Cardiac fibroblast (primary cell): ENCODE measurements at regions not wholly inside any gene's neighbourhood (a gene's known extent, or its start where the extent isn't known, plus 50 kb on each side); places are given as distances from the start of the nearest gene placed in this dataset.

Experiments
- DNase-seq, 2 donors: peaks; one replicate each; pipeline versions ENCODE4 v3.0.0 to v3.0.0-alpha.2; 2010; ENCODE audit warnings: low read depth in 2 of 2
- H3K4me3 ChIP-seq, 2 donors: replicated peaks in 1 of 2; 1 replicate in 1 of 2; 2 replicates in 1 of 2; pipeline ENCODE4 v1.5.1; 2011; ENCODE audit warnings: low read depth in 2 of 2, low read length in 2 of 2, mild to moderate bottlenecking in 2 of 2, moderate library complexity in 1 of 2
- CTCF ChIP-seq: IDR thresholded peaks from one replicate; pipeline ENCODE4 v1.5.1; 2011; ENCODE audit warnings: low read depth, mild to moderate bottlenecking, low read length, inconsistent platforms

GRCh38 chr3:18122264-18122663 lies 302.9 kb downstream of the SATB1 start:
- TF ChIP-seq CTCF, result no peak
- H3K4me3 ChIP-seq, result no peak overlapping the region
- no peak for DNase-seq

DNA sequence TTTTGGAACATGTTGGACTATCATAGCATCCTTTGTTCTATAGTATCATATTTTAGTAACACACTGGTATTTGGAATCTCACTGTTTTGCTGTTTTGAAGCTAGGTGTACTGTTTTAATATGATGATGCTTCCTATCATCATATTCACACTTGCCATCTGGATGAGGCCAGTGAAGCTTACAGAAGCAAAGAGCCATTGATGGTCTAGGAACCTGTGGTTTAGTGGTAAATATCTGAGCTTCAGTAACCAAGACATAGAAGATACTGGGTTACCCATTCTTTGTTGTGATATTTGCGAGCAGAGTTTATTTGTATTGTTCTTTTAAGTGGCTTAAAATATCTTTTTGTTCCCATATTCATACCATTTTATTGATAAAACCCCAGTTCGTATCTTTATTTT lies 304.1 kb downstream of the SATB1 start:
- no peak for TF ChIP-seq CTCF
- no peak overlapping the region for H3K4me3 ChIP-seq
- no peak for DNase-seq

- no peak overlapping the region for H3K4me3 ChIP-seq
- no peak for TF ChIP-seq CTCF
- peak in 1 of 2 donors; percentile 51 for DNase-seq
Measured at GRCh38 chr3:18119866-18120265, 305.3 kb downstream of the SATB1 start.

DNA sequence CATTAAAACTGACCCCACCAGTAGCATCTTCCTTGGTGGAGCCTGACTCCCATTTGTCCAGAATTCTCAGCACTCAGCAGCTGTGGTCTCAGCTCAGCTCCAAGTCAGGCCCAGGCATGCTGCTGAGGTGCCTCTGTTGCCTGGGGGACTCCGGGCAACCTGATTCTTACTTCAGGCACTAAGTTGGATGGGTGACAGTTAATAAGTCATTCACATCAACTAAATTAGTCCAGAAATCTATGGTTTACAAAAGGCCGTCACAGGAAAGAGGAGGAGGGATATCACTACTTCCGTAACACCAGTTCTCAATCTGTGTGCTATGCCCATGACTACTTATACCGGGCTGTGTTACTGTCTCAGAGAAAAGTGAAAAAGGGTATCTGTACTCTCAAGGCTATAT lies 310.2 kb downstream of the SATB1 start:
- TF ChIP-seq CTCF, result no peak
- H3K4me3 ChIP-seq, result no peak overlapping the region
- DNase-seq, result no peak

- DNase-seq, result no peak
- no peak for TF ChIP-seq CTCF
- no peak overlapping the region for H3K4me3 ChIP-seq
Measured at GRCh38 chr3:18113417-18113816, 311.7 kb downstream of the SATB1 start.

GRCh38 chr3:18112674-18113375 lies 312.3 kb downstream of the SATB1 start:
- H3K4me3 ChIP-seq, result no peak overlapping the region
- no peak for TF ChIP-seq CTCF
- DNase-seq, result no peak

DNA sequence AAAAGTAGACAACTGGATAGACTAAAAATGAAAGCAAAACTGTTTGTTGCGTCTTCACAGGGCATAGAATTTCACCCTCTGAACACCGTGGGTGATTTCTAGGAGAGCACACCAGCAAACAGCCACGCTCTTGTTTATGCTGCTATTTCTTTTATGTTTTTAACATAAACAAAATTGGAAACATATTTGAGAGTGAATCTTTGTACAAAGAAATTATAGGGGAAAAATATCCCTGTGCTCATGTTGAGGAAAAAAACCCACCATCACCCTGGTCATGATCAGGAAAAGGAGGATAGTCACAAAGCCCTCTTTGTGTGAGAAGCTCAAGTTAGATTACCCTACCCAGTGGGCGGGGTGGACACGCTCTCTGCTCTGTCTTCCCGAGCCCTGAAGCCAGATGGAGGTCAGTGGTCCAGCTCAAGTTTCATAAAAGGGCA lies 313.3 kb downstream of the SATB1 start:
- DNase-seq, result peak in 1 of 2 donors; percentile 22
- no peak overlapping the region for H3K4me3 ChIP-seq
- TF ChIP-seq CTCF, result no peak
